HG02798 (cell line): ENCODE measurements at regions not wholly inside any gene's neighbourhood (a gene's known extent, or its start where the extent isn't known, plus 50 kb on each side); places are given as distances from the start of the nearest gene placed in this dataset.

Experiments used
- ATAC-seq: cut with Tn5 transposase; IDR thresholded peaks from one replicate; pipeline ENCODE4 v1.9.1; 2021; ENCODE audit warnings: mild to moderate bottlenecking; ENCODE audit not compliant: unreplicated experiment, poor library complexity

GRCh38 chr13:61760102-61760501 lies 344.5 kb upstream of the PCDH20 start:
- no peak for ATAC-seq

GRCh38 chr13:61756031-61756430 lies 340.4 kb upstream of the PCDH20 start:
- no peak for ATAC-seq

DNA sequence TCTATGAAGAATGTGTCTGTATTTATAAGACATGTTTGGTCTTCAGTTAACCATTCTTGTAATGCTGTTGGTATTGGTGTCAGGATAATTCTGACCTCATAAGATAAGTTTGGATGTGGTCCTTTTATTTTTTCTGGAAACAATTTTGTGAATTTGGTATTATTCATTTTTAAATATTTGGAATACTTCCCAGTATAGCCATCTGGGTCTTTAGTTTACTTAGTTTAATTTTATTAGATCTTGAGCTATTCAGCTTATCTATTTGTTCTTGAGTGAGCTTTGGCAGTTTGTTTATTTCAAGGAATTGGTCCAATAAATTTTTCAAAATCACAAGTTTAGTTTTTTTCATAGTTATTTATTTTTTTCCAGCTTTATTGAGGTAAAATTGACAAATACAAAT lies 335.4 kb upstream of the PCDH20 start:
- ATAC-seq = no peak

- no peak for ATAC-seq
These were observed 322.6 kb upstream of the PCDH20 start for GRCh38 chr13:61738236-61738750.

DNA sequence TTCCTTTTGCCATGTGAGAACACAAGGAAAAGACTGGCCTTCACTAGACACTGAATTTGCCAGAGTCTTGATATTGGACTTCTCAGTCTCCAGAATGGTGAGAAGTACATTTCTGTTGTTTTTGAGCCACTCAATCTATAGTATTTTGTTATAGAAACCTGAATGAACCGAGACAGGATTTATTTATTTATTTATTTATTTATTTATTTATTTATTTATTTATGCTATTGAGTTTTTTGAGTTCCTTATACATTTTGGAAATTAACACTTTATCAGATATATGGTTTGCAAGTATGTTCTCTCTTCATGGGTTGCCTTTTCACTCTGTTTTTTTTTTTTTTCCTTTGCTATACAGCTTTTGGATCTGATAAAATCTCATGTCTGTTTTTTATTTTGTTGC lies 319.0 kb upstream of the PCDH20 start:
- no peak for ATAC-seq

DNA sequence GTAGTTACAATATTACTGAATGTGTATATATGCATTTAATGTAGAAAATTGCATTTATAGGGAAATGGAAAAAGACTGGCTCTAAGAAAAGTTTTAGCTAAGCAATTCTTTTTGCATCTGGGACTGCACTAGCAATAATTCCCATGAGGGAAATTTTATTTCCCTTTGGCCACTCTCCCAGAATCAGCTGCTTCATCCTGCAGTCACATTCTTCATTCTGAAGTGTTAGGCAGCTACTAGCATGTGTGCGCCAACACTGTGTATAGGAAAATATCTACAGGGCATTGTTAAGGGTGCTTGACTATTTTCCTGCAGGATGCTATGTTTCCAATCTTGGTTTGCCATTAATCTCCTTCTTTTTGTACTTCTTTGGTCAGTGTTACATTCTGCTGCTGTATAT lies 312.8 kb upstream of the PCDH20 start:
- ATAC-seq = no peak

DNA sequence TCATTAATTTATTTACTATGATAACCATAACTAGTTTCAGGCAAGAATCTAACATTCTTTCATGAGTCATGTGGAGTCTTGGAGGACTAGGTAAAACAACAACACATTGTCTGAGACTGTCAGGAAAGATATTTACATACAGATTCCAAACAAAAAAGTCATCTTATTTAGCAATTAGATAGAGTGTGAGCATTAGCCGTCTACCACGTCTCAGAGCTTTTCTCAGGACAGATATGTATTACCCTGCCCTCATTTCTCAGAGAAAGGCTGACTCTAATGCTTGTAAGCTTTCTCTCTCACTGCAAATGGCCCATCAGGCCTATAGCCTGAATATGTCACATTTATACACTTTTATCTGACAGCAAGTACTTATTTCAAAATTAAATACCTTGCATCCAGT lies 312.1 kb upstream of the PCDH20 start:
- ATAC-seq = no peak

DNA sequence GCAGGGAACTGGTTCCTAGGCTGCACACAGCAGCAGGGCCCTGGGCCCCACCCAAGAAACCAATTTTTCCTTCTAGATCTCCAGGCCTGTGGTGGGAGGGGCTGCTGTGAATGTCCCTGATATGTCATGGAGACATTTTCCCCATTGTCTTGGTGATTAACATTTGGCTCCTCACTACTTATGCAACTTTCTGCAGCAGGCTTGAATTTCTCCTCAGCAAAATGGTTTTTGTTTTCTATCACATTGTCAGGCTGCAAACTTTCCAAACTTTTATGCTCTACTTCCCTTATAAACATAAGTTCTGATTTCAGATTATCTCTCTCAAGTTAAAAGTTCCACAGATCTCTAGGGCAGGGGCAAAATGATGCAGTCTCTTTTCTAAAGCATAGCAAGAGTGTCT lies 310.2 kb upstream of the PCDH20 start:
- ATAC-seq = no peak

GRCh38 chr13:61722119-61722518 lies 306.5 kb upstream of the PCDH20 start:
- ATAC-seq = no peak

DNA sequence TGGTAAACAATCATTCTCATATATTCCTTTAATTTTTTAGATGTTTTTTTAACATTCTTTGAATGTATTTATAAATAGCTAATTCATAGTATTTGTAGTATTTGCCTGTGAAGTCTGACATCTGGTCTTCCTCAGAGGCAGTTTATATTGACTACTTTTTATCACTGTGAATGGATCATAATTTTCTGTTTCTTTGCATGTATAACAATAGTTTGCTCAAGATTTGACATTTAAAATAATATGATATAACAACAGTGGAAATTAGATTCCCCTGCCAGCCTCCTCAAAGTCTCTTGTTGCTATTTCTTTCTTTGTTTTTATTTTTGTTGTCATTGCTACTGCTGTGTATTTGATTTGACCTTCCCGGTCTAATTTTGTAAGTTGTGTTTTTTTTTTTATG lies 297.0 kb upstream of the PCDH20 start:
- ATAC-seq = no peak

- ATAC-seq = no peak
These were observed 293.6 kb upstream of the PCDH20 start for GRCh38 chr13:61709258-61709657.

DNA sequence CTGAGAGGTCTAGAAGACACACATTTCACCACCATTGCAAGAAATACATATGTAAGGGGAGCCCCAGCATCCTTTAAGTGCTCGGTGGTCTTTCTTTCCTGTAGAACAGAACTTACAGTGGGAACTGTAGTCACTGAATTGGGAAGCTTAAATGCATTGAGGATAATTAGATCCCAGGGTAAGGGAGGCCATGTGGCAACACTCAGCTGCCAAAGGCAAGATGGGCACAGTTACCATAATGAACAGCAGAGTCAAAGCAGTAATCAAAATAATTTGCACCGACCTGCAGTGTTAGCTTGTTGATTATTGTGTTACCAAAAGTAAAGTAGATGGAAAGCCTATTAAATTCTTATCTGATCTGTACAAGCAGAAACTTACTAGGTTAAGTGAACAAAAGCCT lies 291.2 kb upstream of the PCDH20 start:
- ATAC-seq = no peak

DNA sequence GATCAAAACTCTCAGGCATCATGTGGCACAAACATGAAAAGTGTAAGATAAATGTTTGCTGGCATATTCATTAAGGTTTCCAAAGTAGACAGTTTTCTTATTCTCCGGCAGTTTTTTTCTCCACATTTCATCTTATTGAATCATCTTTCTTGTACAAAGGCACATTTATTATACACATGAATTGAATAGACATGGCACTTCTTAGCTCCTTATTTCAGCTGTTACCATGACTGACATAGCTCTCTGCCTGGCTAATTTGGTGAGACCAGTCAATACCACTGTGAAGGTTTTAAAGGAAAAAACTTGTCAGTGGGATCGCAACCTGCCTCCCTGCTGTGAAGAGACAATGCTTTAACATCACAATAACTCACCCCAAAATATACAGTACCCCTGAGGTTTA lies 285.0 kb upstream of the PCDH20 start:
- ATAC-seq = no peak

DNA sequence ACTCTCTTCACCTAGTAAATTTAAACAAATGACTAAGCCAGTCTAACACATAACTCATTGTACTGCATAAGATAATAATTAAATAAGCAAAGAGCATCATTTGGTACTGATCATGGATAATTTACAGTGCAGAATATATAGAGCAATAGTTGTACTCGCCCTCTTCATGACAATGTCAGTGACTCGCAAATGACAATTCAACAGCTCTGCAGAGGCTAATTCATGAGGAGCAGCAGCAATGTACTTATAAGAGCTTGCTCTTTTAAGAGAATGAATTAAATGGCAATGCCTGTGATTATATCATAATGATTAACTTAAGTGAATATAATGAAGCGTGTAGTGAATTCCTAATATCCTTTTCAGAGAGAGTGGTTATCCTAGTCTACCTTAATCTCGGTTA lies 284.5 kb upstream of the PCDH20 start:
- ATAC-seq = no peak

DNA sequence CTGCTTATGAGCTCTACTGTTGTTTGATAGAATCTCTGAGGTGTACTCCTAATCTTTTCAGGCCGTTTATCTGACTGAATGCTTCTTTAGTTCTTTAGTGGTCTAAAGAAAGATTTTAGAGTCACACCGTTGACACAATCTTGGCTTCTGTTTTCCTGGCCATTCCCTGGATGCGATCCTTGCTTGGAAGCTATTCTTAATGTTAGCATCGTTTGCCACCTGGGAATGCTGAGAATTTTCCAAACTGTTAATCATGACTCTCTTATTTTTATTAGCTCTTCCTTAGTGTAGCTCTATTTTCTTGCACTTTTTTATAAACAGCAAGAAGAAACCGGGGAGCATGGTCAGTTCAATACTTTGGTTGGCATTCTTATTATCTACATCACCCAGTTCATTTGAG lies 281.0 kb upstream of the PCDH20 start:
- no peak for ATAC-seq

DNA sequence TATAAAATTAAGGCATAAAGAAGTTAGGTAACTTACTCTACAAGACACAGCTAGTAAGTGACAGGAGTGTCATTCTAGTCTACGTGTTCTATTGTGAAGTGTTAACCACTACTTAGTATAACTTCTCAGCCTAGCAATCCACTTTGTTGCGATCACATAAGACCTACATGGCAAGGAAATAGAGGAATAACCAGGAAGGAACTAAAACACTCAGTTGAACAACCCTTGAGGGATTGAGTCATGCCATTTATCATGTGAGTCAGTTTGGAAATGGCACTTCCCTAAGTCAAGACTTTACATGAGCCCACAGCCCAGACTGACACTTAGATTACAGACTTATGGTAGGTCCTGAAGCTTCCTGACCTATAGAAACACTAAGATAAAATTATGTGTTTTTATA lies 279.5 kb upstream of the PCDH20 start:
- no peak for ATAC-seq

DNA sequence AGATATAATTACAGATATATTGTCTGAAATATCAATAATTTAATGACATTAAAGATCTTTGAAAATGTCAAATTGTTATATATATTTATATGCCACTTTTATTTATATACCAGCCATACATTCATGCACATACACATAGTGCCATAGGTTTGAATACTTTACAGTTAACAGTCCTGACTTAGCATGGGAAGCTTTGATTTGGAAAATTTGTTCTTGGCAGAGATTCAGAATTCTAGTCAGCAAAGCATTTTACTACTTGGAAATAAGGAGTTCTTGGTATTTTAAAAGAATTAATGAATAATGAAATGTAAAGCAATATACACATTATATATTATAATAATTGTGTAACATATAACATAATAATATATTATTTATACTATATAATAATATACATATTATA lies 277.0 kb upstream of the PCDH20 start:
- ATAC-seq = no peak

- ATAC-seq = no peak
These were observed 270.0 kb upstream of the PCDH20 start for GRCh38 chr13:61685682-61686012.

DNA sequence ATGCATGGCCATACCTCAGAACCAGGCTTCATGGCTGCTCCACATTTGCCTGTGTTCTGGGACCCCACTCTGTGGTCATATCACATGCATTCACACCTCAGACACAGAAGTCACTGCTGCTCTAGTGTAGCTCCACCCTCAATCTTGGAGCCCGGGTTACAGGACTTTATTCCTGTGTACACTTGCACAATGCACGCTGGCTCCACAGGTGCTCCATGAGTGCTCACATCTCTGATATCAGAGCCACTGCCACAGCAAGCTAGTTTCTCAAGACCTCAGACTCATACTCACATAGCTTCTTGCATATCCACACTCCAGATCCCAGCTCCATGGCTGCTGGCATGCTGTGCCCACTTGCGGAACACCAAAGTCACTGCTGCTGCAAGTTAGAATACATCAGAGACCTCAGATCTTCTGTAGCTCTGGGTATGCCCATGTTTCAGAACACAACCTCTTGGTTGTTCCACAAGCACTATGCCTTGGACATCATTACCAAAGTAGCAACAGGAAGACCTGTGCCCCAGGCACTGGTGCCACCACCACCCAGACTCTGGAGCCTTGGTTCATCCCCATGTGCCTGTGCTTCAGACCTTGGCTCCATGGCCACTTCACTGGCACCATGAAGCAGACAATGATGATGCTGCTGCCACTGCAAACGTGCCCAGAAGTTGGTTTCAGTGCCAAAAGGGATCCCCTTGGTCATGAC lies 269.5 kb upstream of the PCDH20 start:
- no peak for ATAC-seq

- no peak for ATAC-seq
These were observed 257.1 kb upstream of the PCDH20 start for GRCh38 chr13:61672756-61673155.

- no peak for ATAC-seq
These were observed 254.9 kb upstream of the PCDH20 start for GRCh38 chr13:61670384-61671161.
